ENCODE measurements at regions not wholly inside any gene's neighbourhood (a gene's known extent, or its start where the extent isn't known, plus 50 kb on each side); places are given as distances from the start of the nearest gene placed in this dataset.
"Not testable (repeated sequence)": the region's sequence is repeated elsewhere in the genome, so short reads cannot be mapped to it uniquely, and the experiment has no call there.

GRCh38 chr2:239646184-239646583 is 245.4 kb upstream of the HDAC4 start:
- no peak for DNase-seq (ENCODE audit: low spot score in 2 of 2)
- Histone ChIP-seq H3K4me3 (no peak overlapping the region), H3K9me3 (peaks cover 0 to 15% (median 0%) of the 10 kb centered on the region in 4 donors), H3K27ac (no peak overlapping the region), H3K4me1 (no peaks in the 10 kb centered on the region), H3K27me3 (no peaks in the 10 kb centered on the region), H3K36me3 (no peaks in the 10 kb centered on the region)
- TF ChIP-seq, protein P1, sequence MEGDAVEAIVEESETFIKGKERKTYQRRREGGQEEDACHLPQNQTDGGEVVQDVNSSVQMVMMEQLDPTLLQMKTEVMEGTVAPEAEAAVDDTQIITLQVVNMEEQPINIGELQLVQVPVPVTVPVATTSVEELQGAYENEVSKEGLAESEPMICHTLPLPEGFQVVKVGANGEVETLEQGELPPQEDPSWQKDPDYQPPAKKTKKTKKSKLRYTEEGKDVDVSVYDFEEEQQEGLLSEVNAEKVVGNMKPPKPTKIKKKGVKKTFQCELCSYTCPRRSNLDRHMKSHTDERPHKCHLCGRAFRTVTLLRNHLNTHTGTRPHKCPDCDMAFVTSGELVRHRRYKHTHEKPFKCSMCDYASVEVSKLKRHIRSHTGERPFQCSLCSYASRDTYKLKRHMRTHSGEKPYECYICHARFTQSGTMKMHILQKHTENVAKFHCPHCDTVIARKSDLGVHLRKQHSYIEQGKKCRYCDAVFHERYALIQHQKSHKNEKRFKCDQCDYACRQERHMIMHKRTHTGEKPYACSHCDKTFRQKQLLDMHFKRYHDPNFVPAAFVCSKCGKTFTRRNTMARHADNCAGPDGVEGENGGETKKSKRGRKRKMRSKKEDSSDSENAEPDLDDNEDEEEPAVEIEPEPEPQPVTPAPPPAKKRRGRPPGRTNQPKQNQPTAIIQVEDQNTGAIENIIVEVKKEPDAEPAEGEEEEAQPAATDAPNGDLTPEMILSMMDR (IDR thresholded peaks at IDR 0.05), result no peak
- TF ChIP-seq POLR2A (IDR thresholded peaks at IDR 0.05) (no peak), EP300 (IDR thresholded peaks at IDR 0.05) (no peak)
- 73 to 80% methylated on average over 13 to 14 of the region's 14 CpGs for WGBS, 2 donors

GRCh38 chr2:239644594-239644993 is 243.8 kb upstream of the HDAC4 start:
- not testable (repeated sequence) for DNase-seq (ENCODE audit: low spot score in 2 of 2); H3K4me1 ChIP-seq; H3K27me3 ChIP-seq; H3K27ac ChIP-seq; H3K4me3 ChIP-seq; H3K36me3 ChIP-seq
- WGBS, 2 donors, result 94 to 100% methylated on average over 2 to 4 of the region's 25 CpGs
- peaks cover 0 to 12% (median 0%) of the 10 kb centered on the region in 4 donors for H3K9me3 ChIP-seq

GRCh38 chr2:239644011-239644410 is 243.2 kb upstream of the HDAC4 start:
- no peak for DNase-seq (ENCODE audit: low spot score in 2 of 2)
- no peak overlapping the region for H3K27ac ChIP-seq
- 42 to 49% methylated on average over 7 of the region's 7 CpGs for WGBS, 2 donors

DNA sequence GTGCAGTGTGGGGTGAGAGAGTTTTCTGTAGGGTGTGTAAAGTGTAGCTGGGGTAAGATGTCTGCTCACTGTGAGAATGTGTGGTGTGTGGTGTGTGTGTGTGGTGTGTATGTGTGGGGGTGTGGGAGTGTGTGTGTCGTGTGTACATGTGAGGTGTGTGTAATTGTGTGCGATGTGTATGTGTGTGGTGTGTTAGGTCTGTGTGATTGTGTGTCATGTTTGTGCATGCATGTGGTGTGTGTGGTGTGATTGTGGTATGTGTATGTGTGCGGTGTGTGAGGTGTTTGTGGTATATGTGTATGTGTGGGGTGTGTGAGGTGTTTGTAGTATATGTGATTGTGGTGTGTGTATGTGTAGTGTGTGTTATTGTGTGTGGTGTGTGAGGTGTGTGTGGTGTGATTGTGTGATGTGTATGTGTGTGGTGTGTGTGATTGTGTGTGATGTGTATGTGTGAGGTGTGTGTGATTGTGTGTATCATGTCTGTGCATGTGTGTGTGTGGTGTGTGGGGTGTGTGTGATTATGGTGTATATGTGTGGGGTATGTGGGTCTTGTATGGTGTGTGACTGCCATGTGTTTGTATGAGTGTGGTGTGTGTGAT is 241.7 kb upstream of the HDAC4 start:
- no peaks in the 10 kb centered on the region for H3K4me1 ChIP-seq
- H3K36me3 ChIP-seq, result no peaks in the 10 kb centered on the region
- no peak for DNase-seq (ENCODE audit: low spot score in 2 of 2)
- WGBS, 2 donors, result 82 to 99% methylated on average over 3 of the region's 3 CpGs
- TF ChIP-seq EP300 (IDR thresholded peaks at IDR 0.05), result no peak
- TF ChIP-seq, protein P1 (IDR thresholded peaks at IDR 0.05), result no peak
- TF ChIP-seq POLR2A (IDR thresholded peaks at IDR 0.05), result no peak
- H3K9me3 ChIP-seq, result no peaks in the 10 kb centered on the region
- H3K27ac ChIP-seq, result no peak overlapping the region
- no peak overlapping the region for H3K4me3 ChIP-seq
- no peaks in the 10 kb centered on the region for H3K27me3 ChIP-seq

More at GRCh38 chr2:239644011-239644410, 243.2 kb upstream of the HDAC4 start:
- Histone ChIP-seq H3K4me3 (no peak overlapping the region), H3K4me1 (no peaks in the 10 kb centered on the region), H3K27me3 (no peaks in the 10 kb centered on the region), H3K36me3 (no peaks in the 10 kb centered on the region), H3K9me3 (peaks cover 0 to 6% (median 0%) of the 10 kb centered on the region in 4 donors)
- TF ChIP-seq POLR2A (IDR thresholded peaks at IDR 0.05) (no peak), EP300 (IDR thresholded peaks at IDR 0.05) (no peak)
- TF ChIP-seq, protein P1 (IDR thresholded peaks at IDR 0.05), result no peak

DNA sequence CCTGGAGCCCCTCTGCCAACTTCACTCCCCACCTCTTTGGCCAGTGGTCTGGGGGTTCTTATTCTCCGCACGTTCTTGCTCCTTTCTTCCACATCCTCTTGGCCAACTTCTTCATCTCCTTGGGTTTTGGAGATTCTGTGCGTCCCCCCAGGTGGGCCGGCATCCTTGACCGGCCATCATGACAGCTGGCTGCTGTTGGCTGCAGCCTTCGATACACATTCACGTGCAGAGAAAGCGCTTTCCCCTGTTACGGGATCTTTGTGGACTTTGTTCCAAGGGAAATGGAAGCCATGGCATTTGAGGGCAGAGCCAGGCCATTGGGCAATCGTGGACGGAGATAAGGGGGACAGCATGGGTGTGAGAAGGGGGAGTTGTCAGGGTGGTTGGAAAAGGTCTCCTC is 241.1 kb upstream of the HDAC4 start:
- not testable (repeated sequence) for H3K27ac ChIP-seq; H3K4me1 ChIP-seq; H3K36me3 ChIP-seq; H3K9me3 ChIP-seq; H3K4me3 ChIP-seq; DNase-seq (ENCODE audit: low spot score in 2 of 2); H3K27me3 ChIP-seq
- WGBS, 2 donors, result 80 to 89% methylated on average over 11 of the region's 11 CpGs

DNA sequence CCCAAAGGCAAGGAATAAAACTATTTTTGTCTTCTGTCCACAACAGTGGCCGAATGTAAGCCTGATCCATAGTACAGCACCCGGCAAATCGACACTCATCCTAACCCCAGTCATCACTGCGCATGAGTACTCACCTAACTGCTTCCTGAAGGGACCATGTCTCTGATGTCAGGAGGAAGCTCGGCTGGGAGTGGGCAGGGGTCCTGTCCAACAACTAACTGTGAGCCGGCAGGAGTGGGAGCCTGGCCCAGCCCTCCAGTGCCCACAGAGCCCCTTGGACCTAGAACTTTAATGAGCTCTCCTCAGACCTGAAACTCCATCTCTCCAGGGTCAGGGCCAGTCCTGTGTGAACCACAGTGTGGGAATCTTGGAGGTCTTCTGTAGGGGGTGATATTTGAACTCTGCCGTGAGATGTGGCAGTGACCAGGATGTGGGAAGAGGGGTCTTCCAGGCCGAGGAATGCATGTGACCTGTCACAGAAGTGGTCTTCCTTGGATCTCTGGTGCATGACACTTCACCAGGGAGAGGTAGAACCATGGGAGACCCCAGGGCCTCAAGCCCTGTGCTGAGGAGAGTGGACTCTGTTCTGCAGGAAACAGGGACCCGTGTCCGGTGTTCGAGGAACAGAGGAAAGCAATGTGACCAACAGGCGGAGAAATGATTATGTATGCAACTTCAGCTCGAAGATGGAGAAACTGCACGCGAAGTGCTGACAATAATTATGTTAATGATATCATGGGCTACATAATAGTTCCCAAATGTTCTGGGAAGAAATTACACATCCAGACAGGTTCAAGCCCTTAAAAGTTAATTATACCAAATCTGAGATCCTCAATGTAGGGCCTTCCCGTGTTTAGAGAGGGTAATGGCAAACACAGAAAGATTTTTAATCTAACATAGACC is 240.1 kb upstream of the HDAC4 start:
- H3K9me3 ChIP-seq, result peaks cover 0 to 7% (median 0%) of the 10 kb centered on the region in 4 donors
- WGBS, 2 donors, result 87 to 89% methylated on average over 14 to 16 of the region's 16 CpGs
- H3K36me3 ChIP-seq, result no peaks in the 10 kb centered on the region
- H3K4me3 ChIP-seq, result no peak overlapping the region
- no peaks in the 10 kb centered on the region for H3K27me3 ChIP-seq
- no peak overlapping the region for H3K27ac ChIP-seq
- no peaks in the 10 kb centered on the region for H3K4me1 ChIP-seq
- no peak for TF ChIP-seq POLR2A (IDR thresholded peaks at IDR 0.05)
- no peak for TF ChIP-seq EP300 (IDR thresholded peaks at IDR 0.05)
- TF ChIP-seq, protein P1 (IDR thresholded peaks at IDR 0.05), result no peak
- no peak for DNase-seq (ENCODE audit: low spot score in 2 of 2)

All from tibial nerve (tissue), 4 donors.